ENCODE measurements at regions not wholly inside any gene's neighbourhood (a gene's known extent, or its start where the extent isn't known, plus 50 kb on each side); places are given as distances from the start of the nearest gene placed in this dataset.

DNA sequence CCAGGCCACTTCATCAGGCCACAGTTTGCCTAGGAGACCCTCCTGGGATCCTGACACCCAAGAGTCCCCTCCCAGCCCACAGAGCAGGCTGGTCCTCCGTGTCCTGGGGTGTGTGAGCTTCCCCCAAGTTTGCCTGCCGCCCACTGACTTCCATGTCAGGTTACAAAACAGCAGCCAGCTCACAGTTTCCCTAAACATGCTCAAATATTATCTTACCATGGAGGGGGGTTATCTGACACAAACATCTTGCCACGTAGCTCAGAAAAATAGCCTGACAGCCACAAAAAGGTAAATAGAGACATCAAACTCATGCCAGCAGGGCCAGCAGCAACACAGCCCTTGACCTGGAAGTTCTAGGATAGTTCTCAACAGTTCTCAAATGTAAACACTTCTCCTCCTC is 346.5 kb downstream of the TNS1 start:
- no peak for DNase-seq (ENCODE audit: low read depth, low spot score)

DNA sequence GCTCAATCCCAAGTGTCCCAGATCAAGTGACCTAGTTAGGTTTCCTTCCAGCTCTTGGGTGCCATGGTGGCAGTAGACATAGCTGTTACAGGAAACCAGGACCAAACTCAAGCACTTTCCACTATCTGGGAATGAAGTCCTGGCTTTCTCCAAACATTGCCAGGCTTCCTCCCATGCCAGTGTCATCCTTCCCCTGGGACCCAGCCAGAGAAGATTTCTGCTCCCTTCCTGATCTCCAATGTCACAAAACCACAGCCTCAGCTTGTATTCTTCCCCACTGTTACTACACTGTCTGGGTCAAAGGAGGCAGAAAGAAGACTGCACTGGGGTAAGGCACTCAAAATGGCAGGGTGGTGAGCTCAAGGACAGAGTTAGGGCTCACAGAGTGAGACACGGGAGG is 347.1 kb downstream of the TNS1 start:
- DNase-seq (ENCODE audit: low read depth, low spot score): no peak

DNA sequence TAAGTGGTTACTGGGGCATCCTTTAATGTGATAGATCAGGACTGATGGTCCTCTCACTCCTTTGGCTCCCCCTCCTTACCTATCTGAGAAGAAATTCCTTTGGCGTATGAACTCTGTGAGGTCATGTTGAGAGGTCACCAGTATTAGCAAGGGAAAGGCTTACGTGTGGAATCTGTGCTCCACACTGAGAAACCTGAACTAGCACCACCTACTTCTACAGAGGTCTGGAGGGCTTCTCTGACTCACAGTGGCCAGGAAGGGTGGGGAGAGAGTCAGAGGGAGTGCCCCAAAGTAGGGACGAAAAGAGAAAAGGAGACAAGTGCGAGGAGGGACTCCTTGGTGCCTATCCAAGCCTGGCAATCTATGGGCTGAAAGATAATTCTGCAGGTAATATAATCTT is 348.6 kb downstream of the TNS1 start:
- no peak for DNase-seq (ENCODE audit: low read depth, low spot score)

DNA sequence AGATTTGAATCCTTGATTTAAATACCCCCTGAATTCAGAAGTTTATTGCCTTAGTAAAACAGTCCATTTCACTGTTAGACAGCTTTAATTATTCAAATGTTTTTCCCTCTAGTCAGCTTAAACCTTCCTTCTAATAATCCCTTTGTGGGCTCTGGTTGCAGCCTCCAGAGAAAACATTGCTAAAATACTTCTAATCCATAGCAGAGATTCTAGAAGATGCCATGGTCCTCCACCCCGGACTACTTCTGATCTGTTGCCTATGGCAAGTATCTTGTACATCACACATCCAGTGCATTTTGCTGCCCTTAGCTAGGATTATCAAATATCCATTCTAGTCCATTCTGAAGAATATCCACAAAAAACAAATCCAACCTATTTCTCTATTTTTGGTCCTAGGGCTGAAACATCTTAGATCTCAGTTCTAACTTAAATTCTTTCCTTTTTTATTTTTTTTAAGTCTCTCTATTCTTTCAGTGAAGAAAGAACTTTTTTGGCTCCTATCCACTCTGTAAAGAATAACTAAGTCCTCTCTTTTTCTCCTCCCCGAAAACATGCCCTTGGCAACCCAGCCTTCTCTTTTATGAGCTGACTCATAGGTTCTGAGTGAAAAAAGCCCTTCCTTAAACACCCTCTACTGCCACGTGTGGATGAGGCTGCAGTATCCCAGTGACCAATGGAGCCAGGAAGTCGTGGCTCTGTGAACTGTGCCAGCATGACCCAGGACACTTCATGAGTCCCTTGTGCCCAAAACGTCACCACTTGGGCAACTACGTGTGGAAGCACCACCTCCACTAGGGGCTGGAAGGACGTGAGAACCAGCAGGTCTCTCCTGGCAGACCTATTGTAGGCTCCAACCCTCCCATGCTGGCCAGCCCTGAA is 349.8 kb downstream of the TNS1 start:
- DNase-seq (ENCODE audit: low read depth, low spot score): no peak

DNA sequence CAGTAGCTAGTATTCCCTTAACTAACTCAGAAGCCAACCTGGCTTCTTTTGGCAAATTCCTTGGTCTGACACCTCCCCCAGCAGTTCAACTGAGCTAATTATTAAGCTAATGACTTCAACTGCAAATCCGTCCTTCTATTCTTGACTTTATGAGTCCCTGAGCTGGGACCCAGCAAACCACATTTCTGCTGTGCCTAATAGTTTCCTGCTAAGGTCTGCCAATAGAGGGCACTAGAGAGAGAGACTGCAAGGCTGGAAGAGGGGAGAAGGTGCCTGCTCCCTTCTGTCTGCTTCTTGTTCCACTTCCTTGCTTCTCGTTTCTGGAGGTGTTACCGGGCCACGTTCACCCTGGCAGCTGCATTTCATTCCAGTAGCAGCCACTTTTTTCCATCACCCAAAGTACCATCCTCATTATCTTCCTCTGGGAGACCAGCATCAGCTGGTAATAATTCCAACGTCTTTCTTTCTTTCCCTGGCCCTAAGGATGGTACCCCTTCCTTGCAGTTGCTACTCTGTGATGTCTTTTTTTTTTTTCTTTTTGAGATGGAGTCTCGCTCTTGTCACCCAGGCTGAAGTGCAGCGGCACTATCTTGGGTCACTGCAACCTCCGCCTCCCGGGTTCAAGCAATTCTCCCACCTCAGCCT is 352.0 kb downstream of the TNS1 start:
- DNase-seq (ENCODE audit: low read depth, low spot score): peak; percentile 81

DNA sequence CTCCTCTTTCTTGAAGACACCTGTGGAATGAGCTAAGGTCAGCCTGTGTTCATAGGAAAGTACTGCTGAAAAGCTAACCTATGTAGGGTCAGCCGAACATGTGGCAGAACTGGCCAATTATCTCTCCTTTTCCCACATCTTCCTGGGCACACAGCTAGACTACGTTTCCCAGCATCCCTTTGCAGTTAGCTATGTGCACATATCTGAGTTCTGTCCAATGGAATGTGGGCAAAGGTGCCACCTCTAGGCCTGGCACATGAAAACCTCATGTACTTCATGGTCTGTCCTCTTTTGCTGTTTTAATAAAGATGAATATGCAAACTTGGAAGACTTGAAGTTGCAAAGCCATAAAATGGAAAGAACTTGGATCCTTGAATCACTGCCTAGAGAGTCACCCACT is 352.6 kb downstream of the TNS1 start:
- DNase-seq (ENCODE audit: low read depth, low spot score): peak; percentile 25

DNA sequence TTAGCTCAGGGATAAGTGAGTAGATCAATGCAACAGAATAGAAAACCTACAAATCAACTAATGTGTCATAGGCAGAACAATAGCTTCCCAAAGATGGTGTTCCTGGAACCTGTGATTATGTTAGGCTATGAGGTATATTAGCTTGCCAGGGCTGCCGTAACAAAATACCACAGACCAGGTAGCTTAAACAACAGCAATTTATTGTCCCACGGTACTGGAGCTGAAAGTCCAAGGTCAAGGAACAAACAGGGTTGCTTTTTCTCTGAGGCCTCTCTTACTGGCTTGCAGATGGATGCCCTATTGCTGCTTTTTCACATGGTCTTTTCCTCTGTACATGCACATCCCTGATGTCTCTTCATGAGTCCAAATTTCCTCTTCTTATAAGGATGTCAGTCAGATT is 354.9 kb downstream of the TNS1 start:
- DNase-seq (ENCODE audit: low read depth, low spot score): no peak

DNA sequence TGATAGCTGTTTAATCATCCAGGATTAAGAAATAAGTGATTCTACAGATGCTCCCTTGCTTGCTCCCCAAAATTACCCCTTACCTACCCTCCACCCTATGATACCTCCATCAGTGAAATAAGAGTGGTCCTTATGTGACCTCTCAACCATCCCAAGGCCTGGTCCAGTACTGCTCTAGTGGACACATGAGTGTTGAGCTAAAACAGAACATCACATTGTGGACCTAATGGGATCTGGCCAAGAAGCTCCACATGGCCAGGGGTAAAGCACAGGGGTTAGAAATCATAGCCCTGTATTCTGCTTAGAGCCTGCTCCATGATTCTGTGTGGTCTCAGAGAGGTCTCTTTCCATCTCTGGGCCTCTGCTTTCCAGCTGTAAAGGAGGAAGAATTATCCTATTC is 355.6 kb downstream of the TNS1 start:
- no peak for DNase-seq (ENCODE audit: low read depth, low spot score)

DNA sequence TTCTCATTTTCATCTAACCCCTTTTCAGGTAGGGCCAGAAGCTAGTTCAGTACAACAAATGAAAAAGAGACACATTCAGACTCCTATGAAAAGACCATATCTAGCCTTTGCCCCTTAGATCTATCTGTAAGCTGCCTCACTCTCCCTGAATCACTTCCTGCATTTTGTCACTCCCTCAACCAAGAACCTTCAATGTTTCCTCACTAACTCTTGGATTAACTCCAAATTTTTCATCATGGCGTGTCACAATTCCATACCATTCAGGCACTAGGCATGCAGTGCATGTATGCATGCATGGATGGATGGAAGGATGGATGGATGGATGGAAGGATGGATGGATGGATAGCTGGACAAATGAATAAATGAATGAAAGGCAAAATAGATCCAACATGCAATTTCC is 356.9 kb downstream of the TNS1 start:
- no peak for DNase-seq (ENCODE audit: low read depth, low spot score)

DNA sequence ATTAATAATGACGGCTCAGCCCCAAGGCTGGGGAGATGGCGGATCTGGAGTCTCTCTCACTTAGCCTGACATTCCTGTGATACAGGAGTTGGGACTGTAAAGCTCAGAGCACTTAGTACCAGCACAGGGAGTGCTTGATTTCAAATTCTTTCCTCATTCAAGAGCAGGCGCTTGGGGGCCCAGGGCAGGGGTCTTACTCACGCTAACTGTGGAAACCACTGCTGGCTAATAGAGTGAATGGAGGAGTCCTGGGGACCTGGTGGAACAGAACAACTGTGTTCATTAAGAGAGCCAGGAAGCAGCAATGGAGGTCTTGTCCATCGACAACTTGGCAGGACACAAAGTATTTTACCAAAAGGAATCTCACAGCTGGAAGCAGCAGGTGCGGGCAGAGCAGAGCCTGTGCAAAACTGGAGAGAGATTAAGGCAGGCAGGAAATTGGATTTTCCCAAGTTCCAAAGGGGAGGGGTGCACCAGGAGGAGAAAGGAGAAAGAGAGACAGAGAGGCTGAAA is 358.9 kb downstream of the TNS1 start:
- DNase-seq (ENCODE audit: low read depth, low spot score): no peak

DNA sequence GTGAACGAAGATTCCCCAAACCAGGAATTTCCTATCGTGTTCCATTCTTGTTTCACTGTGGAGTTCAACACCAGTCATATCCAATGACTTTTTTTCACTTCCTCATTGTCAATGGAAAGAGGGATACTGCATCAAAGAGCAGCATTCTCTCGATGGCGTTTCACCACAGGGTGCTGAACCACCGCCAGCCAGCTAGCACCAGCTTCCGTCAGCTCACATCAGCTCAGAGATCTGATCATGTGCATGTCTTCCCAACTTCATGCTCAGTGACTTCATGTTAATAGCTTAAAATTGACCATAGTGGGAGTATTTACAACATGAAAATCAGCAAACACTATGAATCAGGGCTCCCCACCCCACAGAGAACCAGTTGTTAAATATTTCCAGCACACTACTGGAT is 359.9 kb downstream of the TNS1 start:
- no peak for DNase-seq (ENCODE audit: low read depth, low spot score)

DNA sequence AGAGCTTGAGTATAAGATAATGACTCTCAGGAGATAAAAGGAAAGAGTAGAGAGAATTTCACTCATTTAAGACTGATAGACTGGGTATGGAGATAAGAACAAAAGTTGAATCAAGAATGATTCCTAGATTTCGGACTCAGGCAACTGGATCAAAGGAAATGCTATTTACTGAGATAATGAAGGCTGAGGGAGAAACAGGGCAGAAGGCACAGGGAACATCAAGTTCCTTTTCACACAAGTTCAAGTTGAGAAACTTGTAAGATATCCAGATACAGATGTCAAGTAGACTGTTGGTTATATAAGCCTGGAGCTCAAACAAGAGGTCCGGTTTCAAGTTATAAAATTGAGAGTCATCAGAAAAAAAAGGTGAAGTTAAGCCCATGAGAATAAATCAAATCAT is 360.8 kb downstream of the TNS1 start:
- DNase-seq (ENCODE audit: low read depth, low spot score): no peak

DNA sequence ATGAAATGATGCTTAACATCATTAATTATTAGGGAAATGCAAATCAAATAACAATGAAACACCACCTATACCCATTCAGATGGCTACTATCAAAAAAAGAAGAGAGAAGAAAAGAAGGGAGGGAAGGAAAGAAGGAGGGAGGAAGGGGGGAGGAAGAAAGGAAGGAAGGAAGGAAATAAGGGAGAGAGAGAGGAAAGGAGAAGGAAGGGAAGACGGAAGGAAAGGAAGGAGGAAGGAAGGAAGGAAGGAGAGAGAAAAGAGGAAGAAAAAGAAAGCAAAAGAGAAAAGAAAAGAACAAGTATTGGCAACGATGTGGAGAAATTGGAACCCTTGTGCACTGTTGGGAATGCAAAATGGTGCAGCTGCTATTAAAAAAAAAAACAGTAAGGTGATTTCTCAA is 363.3 kb downstream of the TNS1 start:
- no peak for DNase-seq (ENCODE audit: low read depth, low spot score)

DNA sequence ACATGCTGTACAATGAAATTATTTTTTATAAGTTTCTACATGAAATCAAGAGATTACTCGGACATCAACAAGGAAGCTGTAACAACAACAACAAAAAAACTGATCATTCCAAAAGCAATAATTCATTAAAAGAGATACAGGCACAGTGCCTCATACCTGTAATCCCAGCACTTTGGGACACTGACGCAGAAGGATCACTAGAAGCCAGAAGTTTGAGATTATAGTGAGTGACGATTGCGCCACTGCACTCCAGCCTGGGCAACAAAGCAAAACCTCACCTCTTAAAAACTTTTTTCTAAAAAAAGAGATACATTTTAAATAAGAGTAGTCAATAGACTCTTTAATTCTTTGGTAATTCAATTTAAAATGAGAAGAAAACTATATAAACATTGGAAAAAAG is 364.3 kb downstream of the TNS1 start:
- DNase-seq (ENCODE audit: low read depth, low spot score): no peak

DNA sequence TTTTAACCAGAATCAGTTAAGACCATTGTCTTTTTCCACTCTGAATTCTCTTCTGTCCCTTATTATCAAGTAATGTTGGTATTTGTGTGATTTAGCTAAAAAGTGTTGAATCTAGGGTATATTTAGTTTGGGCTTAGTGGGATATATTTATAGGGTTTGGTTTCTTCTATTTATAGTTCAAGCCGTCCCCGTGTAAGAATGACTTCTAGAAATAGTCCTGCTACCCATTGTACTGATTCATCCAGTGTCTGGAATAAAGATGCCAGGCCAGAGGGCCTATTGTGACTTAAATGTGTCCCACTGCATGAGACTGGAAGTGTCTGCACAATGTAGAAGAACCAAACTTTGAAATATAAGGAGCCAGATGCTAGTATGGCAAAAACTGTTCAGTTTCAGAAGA is 364.8 kb downstream of the TNS1 start:
- no peak for DNase-seq (ENCODE audit: low read depth, low spot score)

DNA sequence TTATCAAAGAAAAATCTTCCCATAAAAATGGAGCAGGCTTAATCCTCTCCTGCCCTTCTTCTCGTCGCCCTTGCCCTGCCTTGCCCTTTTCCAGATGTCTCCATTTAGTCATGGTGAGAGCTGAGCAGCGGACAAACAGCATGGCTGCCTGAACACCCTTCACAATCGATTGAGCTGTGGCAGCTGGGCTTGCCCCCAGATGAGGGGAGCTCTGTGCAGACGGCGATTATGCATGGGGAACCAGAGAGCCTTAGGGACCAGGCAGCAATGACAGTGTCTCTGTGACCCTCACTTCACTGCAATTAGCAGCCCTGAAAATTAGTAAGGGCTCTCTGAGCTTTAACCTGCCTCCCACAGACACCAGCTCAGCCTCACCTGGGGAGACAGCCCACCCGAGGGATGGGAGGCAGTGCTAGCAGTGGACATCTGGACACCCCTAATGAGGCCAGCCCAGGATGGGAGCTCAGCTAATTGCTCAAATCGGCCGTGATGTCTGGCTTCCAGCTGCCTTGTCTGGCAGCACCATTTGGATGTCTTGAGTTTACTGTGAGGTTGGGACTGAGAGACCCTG is 365.7 kb downstream of the TNS1 start:
- DNase-seq (ENCODE audit: low read depth, low spot score): no peak

DNA sequence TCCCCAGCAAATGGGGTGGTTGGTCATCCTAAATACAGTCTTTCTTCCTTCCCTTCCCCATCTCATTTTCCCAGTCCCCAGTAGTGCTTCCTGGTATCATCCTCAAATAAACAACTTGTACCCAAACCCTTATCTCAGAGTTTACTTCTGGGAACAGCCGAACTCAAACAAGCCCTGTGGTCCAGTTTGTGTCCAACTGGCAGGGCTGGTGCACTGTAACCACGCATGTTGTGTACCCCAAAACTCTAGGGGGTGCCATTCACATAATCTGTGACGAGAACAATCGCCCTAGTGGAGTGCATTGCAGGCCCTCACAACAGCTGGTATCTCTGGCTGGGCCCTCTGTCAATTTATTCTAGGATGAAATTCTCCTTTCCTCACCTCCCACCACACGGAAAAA is 366.2 kb downstream of the TNS1 start:
- DNase-seq (ENCODE audit: low read depth, low spot score): no peak

DNA sequence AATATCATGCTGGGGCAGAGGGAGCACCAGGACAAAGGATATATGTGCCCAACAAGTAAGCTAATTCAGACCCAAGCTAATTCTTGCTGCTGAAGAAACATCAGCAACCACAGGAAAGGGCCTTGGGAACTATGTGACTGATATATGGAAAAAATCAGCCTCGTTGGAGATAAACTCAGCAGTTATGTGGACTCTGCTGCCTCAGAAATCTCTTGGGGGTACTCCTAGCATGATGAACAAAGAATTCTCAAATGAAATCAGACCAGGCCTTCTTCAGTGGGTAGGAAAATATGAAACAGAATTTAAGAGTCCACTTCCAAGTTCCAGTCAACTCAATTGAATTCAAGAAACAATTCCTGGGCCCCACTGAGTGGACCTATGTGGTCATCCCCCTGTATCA is 367.9 kb downstream of the TNS1 start:
- no peak for DNase-seq (ENCODE audit: low read depth, low spot score)

DNA sequence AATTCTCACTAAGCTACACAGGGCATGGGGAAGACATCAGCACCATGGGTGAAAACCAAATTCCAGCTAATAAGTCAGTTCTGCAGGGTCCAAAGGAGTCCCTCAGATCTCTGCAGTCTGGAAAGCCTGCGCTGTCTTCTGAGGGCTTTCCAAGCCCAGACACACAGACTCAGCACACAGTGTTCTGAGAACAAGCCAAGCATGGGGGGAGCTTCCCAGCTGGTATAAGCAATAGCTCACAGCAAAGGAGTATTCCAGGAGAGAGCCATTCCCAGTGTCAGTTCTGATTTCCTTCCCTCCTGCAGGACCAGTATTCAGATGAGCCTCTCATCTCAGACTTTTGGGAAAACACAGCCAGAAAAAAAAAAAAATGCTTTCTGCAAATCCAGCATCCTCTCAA is 370.8 kb downstream of the TNS1 start:
- DNase-seq (ENCODE audit: low read depth, low spot score): no peak

DNA sequence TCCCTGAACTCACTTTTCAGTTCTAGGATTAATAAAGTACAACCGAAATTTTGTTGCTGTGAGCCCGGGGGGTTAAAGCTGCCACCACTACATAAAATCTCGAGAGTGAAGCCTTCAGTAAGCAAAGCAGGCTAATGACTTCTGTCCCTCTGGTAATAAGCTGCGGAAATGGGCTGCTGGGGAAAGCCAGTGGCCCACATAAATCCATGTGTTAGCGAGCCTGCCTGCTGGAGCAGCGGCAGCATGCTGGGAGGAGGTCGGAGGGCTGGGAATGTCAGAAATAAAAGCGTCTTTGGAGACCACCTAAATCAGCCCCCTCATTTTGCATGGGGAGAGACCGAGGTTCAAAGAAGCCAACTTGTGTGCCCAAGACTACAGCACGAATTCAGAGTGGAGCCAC is 371.7 kb downstream of the TNS1 start:
- DNase-seq (ENCODE audit: low read depth, low spot score): no peak

DNA sequence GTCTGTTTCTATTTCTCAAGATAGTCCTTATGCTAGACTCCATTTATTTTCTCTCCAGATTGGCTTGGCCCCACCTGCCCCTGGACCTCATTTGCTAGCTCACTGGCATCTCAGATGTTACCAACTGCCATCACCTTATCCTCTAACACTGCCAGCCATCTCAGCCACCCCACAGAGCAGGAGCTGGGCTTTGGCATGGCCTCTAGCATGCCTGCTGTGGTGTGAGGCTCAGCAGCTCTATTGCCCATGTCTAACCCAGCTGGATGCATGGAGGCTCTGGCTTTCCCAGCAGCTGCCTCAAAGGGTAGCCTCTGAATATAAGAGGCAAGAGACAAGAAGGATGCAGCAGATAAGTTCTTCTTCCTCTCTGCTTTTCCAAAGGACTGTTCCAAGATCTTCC is 373.4 kb downstream of the TNS1 start:
- no peak for DNase-seq (ENCODE audit: low read depth, low spot score)

DNA sequence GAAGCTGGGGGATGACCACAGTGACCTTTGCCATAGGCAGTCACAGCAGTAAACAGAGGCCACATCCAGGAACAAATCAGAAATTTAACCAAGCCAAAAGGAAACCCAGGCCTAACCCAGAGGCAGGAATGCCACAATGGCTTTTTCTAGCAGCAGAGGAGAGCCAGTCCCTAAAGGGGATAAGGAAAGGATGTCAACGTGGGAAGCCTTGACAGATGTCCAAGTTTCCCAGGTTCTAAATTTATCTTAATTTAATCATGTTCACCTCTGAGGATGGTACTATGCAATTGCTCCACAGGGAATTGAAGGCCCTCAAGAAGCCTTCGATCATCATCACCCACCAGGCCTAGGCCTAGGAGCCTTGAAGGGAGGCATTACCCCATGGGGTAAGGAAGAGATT is 374.7 kb downstream of the TNS1 start:
- DNase-seq (ENCODE audit: low read depth, low spot score): no peak

DNA sequence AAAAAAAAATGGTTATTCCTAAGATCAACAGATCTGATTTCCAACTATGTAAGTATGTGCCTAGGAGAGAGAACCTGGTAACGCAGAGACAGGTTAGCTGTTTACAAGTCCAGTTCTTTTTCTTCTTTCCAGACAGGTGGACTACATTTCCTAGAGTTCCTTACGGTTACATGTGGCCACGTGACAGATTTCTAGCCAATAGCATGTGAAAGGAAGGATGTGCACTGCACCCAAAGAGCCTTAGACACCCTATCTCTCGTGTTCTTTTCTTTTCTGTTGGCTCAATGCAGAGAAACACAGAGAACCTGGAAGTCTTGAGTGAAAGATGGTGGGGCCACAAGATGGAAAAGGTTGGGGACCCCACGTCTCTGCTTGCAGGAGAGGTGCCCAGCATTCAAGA is 375.9 kb downstream of the TNS1 start:
- no peak for DNase-seq (ENCODE audit: low read depth, low spot score)
